Keratinocyte (primary cell): ENCODE measurements at regions not wholly inside any gene's neighbourhood (a gene's known extent, or its start where the extent isn't known, plus 50 kb on each side); places are given as distances from the start of the nearest gene placed in this dataset.

ENCODE experiments used
- DNase-seq: peaks from one replicate; pipeline ENCODE4 v3.0.0-alpha.2; 2011; ENCODE audit warnings: low read depth, missing footprints, low spot score
- FAIRE-seq: peaks from 2 replicates; lab custom pipeline; 2011; peaks lifted over from hg19 to GRCh38; lab: Jason Lieb, UNC
- H2AFZ ChIP-seq: 2 replicates; pipeline ENCODE4 v1.6.0; 2012; ENCODE audit warnings: low read length, control low read depth, inconsistent platforms; ENCODE audit not compliant: control insufficient read depth
- H3K27ac ChIP-seq: 2 replicates; pipeline ENCODE4 v1.5.1; 2011; ENCODE audit warnings: low read length; ENCODE audit not compliant: control insufficient read depth, insufficient read depth
- H3K27me3 ChIP-seq: 3 replicates; pipeline ENCODE4 v1.6.0; 2011; ENCODE audit warnings: low read length; ENCODE audit not compliant: control insufficient read depth, insufficient read depth; ENCODE audit errors: extremely low read depth
- H3K36me3 ChIP-seq, 2 experiments: 2 replicates in 1 of 2; 3 replicates in 1 of 2; pipeline ENCODE4 v1.5.1; 2011; ENCODE audit warnings: low read length in 2 of 2, mild to moderate bottlenecking in 1 of 2; ENCODE audit not compliant: control insufficient read depth in 2 of 2, insufficient read depth in 2 of 2; ENCODE audit errors: extremely low read depth in 1 of 2
- H3K4me1 ChIP-seq: 3 replicates; pipeline ENCODE4 v1.5.1; 2011; ENCODE audit warnings: low read length; ENCODE audit not compliant: control insufficient read depth, insufficient read depth; ENCODE audit errors: extremely low read depth
- H3K4me2 ChIP-seq: 3 replicates; pipeline ENCODE4 v1.6.0; 2011; ENCODE audit warnings: low read depth, low read length; ENCODE audit not compliant: control insufficient read depth, insufficient read depth; ENCODE audit errors: extremely low read depth
- H3K4me3 ChIP-seq, 3 experiments: fragments of 200-600 bp in 1 of 3; sonication (generic) in 1 of 3; 2 replicates in 2 of 3; 3 replicates in 1 of 3; pipeline ENCODE4 v1.5.1; 2011 to 2016; ENCODE audit warnings: low read length in 3 of 3, mild to moderate bottlenecking in 3 of 3, control low read depth in 2 of 3, inconsistent platforms in 1 of 3, low read depth in 1 of 3, mixed read lengths in 1 of 3, mixed run types in 1 of 3, moderate library complexity in 1 of 3; ENCODE audit not compliant: control insufficient read depth in 2 of 3, insufficient read depth in 2 of 3; ENCODE audit errors: extremely low read depth in 1 of 3
- H3K79me2 ChIP-seq: 2 replicates; pipeline ENCODE4 v1.6.0; 2012; ENCODE audit warnings: low read length; ENCODE audit not compliant: control insufficient read depth, insufficient read depth
- H3K9ac ChIP-seq: 3 replicates; pipeline ENCODE4 v1.6.0; 2011; ENCODE audit warnings: low read length; ENCODE audit not compliant: control insufficient read depth, insufficient read depth; ENCODE audit errors: extremely low read depth
- H3K9me1 ChIP-seq: 3 replicates; pipeline ENCODE4 v1.6.0; 2011; ENCODE audit warnings: low read length; ENCODE audit not compliant: control insufficient read depth, insufficient read depth; ENCODE audit errors: extremely low read depth
- H3K9me3 ChIP-seq: 2 replicates; pipeline ENCODE4 v1.5.1; 2012; ENCODE audit warnings: low read depth, low read length; ENCODE audit not compliant: control insufficient read depth
- H4K20me1 ChIP-seq: 3 replicates; pipeline ENCODE4 v1.6.0; 2011; ENCODE audit warnings: low read length; ENCODE audit not compliant: control insufficient read depth, insufficient read depth; ENCODE audit errors: extremely low read depth
- EZH2 ChIP-seq: IDR thresholded peaks from one replicate; pipeline ENCODE4 v1.6.1; 2012; ENCODE audit warnings: inconsistent platforms, mild to moderate bottlenecking, low read length, moderate library complexity
- dilution Hi-C: fragments of 300-500 bp; cut with MboI; formaldehyde crosslinking; loops from one replicate; pipeline ENCODE4 v1.7.0; 2020; ENCODE audit warnings: low sequenced_read_pairs; ENCODE audit not compliant: extremely low pct_ligation_motif_present
- TF ChIP-seq, protein P1 (sequence below), 3 experiments: IDR thresholded peaks in 1 of 3; conservative IDR thresholded peaks in 1 of 3; optimal IDR thresholded peaks in 1 of 3; 2 replicates in 2 of 3; 3 replicates in 1 of 3; pipeline versions ENCODE3 to v1.5.1; 2011; ENCODE audit warnings: low read length in 3 of 3, mild to moderate bottlenecking in 3 of 3, moderate library complexity in 2 of 3, control low read depth in 1 of 3, inconsistent platforms in 1 of 3; ENCODE audit not compliant: insufficient read depth in 2 of 3; ENCODE audit errors: extremely low read depth in 1 of 3

DNA sequence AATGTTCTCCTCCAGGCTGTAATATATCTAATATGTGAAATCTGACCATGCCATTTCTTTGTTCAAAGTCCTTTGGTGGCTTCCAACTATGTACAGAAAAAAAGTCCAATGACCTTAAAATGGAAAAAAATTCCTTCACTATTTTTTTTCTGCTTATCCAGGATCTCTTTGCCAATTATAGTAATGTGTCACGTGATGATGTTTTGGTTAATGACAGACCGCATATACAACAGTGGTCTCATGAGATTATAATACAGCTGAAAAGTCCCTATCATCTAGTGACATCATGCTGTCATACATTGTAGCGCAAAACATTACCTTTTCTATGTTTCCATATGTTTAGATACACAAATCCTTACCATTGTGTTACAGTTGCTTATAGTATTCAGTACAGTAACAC, 477.6 kb downstream of the TMEM232 start:
- Histone ChIP-seq H3K9me3 (no peaks in the 10 kb centered on the region), H3K27ac (no peak overlapping the region), H2AFZ (no peak overlapping the region), H3K36me3 (no peaks in the 10 kb centered on the region), H3K9me1 (no peaks in the 10 kb centered on the region), H4K20me1 (no peaks in the 10 kb centered on the region), H3K79me2 (no peaks in the 10 kb centered on the region), H3K27me3 (no peaks in the 10 kb centered on the region), H3K4me1 (no peaks in the 10 kb centered on the region), H3K4me3 (no peak overlapping the region), H3K9ac (no peak overlapping the region), H3K4me2 (no peak overlapping the region)
- no peak for TF ChIP-seq EZH2
- TF ChIP-seq, protein P1, sequence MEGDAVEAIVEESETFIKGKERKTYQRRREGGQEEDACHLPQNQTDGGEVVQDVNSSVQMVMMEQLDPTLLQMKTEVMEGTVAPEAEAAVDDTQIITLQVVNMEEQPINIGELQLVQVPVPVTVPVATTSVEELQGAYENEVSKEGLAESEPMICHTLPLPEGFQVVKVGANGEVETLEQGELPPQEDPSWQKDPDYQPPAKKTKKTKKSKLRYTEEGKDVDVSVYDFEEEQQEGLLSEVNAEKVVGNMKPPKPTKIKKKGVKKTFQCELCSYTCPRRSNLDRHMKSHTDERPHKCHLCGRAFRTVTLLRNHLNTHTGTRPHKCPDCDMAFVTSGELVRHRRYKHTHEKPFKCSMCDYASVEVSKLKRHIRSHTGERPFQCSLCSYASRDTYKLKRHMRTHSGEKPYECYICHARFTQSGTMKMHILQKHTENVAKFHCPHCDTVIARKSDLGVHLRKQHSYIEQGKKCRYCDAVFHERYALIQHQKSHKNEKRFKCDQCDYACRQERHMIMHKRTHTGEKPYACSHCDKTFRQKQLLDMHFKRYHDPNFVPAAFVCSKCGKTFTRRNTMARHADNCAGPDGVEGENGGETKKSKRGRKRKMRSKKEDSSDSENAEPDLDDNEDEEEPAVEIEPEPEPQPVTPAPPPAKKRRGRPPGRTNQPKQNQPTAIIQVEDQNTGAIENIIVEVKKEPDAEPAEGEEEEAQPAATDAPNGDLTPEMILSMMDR (optimal IDR thresholded peaks at IDR 0.05 in 1 of 3, IDR thresholded peaks at IDR 0.05 in 1 of 3, conservative IDR thresholded peaks at IDR 0.05 in 1 of 3; ENCODE audit: extremely low read depth in 1 of 3, insufficient read depth in 2 of 3, low read length in 3 of 3), result no peak
- DNase-seq (no peak), FAIRE-seq (no peak)
- dilution Hi-C loops, result no loop called here

DNA sequence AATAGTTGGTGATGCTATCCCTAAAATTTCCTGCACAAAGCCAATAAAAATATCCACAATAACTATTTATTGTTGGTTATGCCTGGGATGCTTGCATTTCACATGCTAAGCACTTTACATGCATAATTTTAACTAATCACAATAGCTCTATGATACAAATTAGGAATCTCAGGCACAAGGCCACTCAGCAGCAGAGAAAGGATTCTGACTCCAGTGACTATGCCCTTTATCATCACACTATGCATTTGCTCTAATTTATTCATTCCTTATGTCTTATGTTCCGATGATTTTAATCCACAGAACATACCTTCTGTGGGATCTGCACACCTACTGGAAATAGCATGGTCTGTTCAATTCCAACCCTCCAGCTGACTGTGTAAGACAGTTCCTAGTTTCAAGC, 476.1 kb downstream of the TMEM232 start:
- no peak for FAIRE-seq
- no peak overlapping the region for H2AFZ ChIP-seq
- no peak overlapping the region for H3K27ac ChIP-seq
- no peaks in the 10 kb centered on the region for H3K9me1 ChIP-seq
- no peak overlapping the region for H3K4me2 ChIP-seq
- dilution Hi-C loops, result no loop called here
- H3K36me3 ChIP-seq, result no peaks in the 10 kb centered on the region
- DNase-seq, result no peak
- H3K4me1 ChIP-seq, result no peaks in the 10 kb centered on the region
- no peaks in the 10 kb centered on the region for H4K20me1 ChIP-seq
- H3K9ac ChIP-seq, result no peak overlapping the region
- H3K79me2 ChIP-seq, result no peaks in the 10 kb centered on the region
- H3K27me3 ChIP-seq, result no peaks in the 10 kb centered on the region
- H3K9me3 ChIP-seq, result no peaks in the 10 kb centered on the region
- no peak for TF ChIP-seq EZH2
- TF ChIP-seq, protein P1 (optimal IDR thresholded peaks at IDR 0.05 in 1 of 3, IDR thresholded peaks at IDR 0.05 in 1 of 3, conservative IDR thresholded peaks at IDR 0.05 in 1 of 3; ENCODE audit: extremely low read depth in 1 of 3, insufficient read depth in 2 of 3, low read length in 3 of 3), result no peak
- H3K4me3 ChIP-seq, result no peak overlapping the region
